Coronary artery (tissue), 2 donors: ENCODE measurements at regions not wholly inside any gene's neighbourhood (a gene's known extent, or its start where the extent isn't known, plus 50 kb on each side); places are given as distances from the start of the nearest gene placed in this dataset.

Experiments
- DNase-seq: peaks from one replicate; pipeline ENCODE4 v3.0.0-alpha.2; 2017; ENCODE audit warnings: low spot score
- H3K27ac ChIP-seq, 2 donors: fragments of 200-600 bp; sonication (generic); one replicate each; pipeline ENCODE4 v1.5.1; 2016 to 2019
- H3K4me3 ChIP-seq: fragments of 200-600 bp; sonication (generic); 2 replicates; pipeline ENCODE4 v1.5.1; 2016; ENCODE audit warnings: mild to moderate bottlenecking, moderate library complexity
- CTCF ChIP-seq: fragments of 200-600 bp; sonication (generic); IDR thresholded peaks from one replicate; pipeline ENCODE4 v1.5.1; 2019; ENCODE audit warnings: antibody characterized with exemption

GRCh38 chr6:145139140-145139850 is 596.0 kb downstream of the EPM2A start:
- no peak for TF ChIP-seq CTCF
- no peak overlapping the region for H3K4me3 ChIP-seq
- DNase-seq, result no peak
- H3K27ac ChIP-seq, result no peak overlapping the region

GRCh38 chr6:145139895-145140294 is 595.4 kb downstream of the EPM2A start:
- no peak for DNase-seq
- no peak for TF ChIP-seq CTCF
- no peak overlapping the region for H3K4me3 ChIP-seq

GRCh38 chr6:145141572-145141971 is 593.7 kb downstream of the EPM2A start:
- Histone ChIP-seq H3K27ac (no peak overlapping the region), H3K4me3 (no peak overlapping the region)
- no peak for DNase-seq
- no peak for TF ChIP-seq CTCF

More at GRCh38 chr6:145139895-145140294, 595.4 kb downstream of the EPM2A start:
- no peak overlapping the region for H3K27ac ChIP-seq

- DNase-seq, result no peak
Measured at GRCh38 chr6:145142958-145143357, 592.4 kb downstream of the EPM2A start.

GRCh38 chr6:145143379-145143778 is 591.9 kb downstream of the EPM2A start:
- Histone ChIP-seq H3K27ac (no peak overlapping the region), H3K4me3 (no peak overlapping the region)
- no peak for DNase-seq
- TF ChIP-seq CTCF, result no peak

More at GRCh38 chr6:145142958-145143357, 592.4 kb downstream of the EPM2A start:
- Histone ChIP-seq H3K27ac (no peak overlapping the region), H3K4me3 (no peak overlapping the region)
- TF ChIP-seq CTCF, result no peak

- no peak overlapping the region for H3K4me3 ChIP-seq
- DNase-seq, result no peak
- H3K27ac ChIP-seq, result no peak overlapping the region
- TF ChIP-seq CTCF, result no peak
Measured at GRCh38 chr6:145147559-145147958, 587.8 kb downstream of the EPM2A start.
